Eye (tissue), 1 donor: ENCODE measurements at regions not wholly inside any gene's neighbourhood (a gene's known extent, or its start where the extent isn't known, plus 50 kb on each side); places are given as distances from the start of the nearest gene placed in this dataset.
A peak's percentile ranks its signal among the peaks of the same experiment; 100 is the strongest.
"Not testable (repeated sequence)": the region's sequence is repeated elsewhere in the genome, so short reads cannot be mapped to it uniquely, and the experiment has no call there.

ENCODE experiments used
- DNase-seq: peaks from one replicate; pipeline ENCODE4 v3.0.0-alpha.2; 2015

DNA sequence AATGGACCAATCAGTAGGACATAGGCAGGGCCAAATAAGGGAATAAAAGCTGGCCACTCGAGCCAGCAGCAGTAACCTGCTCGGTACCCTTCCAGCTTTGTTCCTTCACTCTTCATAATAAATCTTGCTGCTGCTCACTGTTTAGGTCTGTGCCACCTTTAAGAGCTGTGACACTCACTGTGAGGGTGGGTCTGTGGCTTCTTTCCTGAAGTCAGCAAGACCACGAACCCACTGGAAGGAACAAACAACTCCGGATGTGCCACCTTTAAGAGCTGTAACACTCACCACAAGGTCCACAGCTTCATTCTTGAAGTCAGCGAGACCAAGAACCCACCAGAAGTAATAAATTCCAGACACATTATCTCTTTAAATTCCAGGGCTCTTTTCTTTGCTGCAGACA, 1922.3 kb upstream of the PCDH20 start:
- no peak for DNase-seq

DNA sequence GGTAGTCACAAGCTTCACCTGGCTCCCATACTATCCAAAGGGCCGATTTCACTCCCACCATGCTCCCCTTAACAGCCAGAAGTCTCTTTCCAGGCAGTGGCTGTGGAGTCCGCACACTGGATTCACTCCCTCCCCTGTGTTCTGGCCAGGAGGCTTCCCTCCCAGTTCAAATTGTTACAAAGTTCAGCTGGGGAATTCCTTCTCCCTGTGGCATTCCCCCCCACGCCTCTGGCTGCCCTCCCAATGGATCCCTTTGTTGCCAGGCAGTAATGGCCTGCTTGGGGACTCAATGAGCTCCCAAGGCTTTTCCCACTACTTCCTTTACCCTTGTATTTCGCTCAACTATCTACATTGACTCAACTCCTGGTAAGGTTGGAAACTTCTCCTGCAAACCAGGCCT, 1921.4 kb upstream of the PCDH20 start:
- no peak for DNase-seq

DNA sequence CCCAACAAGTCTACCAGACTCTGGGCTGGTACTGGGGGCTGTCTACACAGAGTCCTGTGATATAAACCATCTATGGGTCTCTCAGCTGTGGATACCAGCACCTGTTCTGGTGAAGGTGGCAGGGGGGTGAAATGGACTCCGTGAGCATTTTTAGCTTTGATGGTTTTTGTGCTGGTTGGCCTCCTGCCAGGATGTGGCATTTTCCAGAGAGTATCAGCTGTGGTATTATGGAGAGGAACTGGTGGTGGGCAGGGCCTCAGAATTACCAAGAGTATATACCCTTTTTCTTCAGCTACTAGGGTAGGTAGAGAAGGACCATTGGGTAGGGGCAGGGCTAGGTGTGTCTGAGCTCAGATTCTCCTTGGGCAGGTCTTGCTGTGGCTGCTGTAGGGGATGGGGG, 1920.9 kb upstream of the PCDH20 start:
- no peak for DNase-seq

DNA sequence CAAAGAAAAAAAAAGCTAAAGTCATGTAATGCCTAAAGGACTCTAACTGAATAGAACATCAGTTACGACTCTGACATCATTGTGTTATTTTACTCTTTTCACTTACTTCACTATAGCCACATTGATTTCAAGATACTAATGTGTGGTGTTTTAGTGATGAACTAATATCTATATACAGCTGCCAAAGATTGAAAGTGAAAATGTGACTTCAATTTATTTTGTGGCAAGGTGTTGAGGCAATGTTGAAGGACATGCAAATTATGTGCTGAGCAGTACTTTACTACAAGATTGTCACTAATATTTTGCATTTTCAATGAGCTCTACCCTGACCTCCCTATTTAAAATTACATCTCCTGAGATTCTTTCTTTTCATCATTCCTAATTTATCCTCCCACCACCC, 1911.9 kb upstream of the PCDH20 start:
- DNase-seq = no peak

DNA sequence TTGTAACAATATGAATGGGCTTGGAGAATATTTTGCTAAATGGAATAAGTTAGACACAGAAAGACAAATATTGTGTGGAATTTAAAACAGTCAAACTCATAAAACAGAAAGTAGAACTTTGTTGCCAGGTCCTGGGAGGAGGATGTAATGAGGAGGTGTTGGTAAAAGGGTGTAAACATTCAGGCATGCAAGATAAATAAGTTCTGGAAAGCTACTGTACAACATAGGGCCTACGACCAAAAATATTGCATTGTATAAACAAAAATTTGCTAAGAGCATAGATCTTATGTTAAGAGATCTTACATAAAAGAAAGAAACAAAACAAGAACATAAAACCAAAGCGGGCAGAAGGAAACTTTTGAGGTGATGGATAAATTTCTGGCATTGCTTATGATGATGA, 1907.8 kb upstream of the PCDH20 start:
- no peak for DNase-seq

DNA sequence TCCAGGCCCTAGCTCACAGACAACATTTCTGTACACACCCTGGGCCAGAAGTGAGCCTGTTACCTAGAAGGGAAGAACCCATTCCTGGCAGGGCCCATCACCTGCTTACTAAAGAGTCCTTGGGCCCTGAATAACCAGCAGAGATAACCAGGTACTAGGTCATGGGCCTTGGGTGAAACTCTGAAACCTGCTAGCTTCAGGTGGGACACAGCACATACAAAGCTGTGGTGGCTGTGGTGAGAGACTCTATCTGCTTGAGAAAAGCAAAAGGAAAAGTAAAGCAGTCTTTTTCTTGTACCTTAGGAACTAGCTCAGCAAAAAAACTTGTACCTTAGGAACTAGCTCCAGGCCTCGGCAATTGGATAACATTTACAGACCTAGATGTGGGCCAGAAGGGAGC, 1895.9 kb upstream of the PCDH20 start:
- no peak for DNase-seq

DNA sequence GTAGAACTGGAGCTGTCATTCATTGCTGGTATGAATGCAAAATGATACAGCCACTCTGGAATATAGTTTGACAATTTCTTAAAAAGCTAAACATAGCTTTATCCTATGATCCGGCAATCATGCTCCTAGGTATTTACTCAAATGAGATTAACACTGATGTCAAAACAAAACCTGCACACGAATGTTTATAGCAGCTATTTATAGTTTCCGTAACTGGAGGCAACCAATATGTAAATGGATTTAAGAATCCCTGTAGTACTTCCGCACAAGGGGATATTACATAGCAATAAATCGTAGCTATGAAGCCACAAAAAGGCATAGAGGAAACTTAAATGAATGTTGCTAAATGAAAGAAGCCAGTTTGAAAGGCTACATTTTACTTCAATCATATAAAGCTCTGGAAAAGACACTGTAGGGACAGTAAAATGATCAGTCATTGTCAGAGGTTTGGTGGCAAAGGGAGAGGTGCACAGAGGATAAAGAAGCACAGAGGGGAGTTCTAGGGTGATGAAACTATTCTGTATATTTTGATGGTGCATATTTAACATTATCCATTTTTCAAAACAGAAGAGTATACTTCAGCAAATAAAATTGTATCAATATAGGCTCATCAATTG, 1893.0 kb upstream of the PCDH20 start:
- DNase-seq = no peak

DNA sequence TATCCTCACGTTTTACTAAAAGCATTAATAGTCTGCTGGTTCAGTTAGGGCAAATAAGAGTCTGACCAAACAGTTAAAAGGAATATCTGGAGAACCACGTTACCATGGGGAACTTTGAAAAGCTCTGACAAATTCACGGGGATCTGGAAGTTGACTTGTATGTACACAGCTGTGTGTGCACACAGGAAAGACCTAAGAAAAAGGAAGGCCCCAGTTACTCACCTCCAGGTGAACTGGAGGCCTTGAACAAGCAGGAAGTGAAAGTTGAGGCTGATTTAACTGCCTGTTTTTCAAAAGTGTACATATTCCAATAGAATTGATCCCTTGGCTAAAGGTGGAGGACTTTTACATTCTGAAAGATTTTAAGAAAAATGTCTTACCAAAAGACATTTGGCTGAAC, 1891.6 kb upstream of the PCDH20 start:
- DNase-seq = no peak

DNA sequence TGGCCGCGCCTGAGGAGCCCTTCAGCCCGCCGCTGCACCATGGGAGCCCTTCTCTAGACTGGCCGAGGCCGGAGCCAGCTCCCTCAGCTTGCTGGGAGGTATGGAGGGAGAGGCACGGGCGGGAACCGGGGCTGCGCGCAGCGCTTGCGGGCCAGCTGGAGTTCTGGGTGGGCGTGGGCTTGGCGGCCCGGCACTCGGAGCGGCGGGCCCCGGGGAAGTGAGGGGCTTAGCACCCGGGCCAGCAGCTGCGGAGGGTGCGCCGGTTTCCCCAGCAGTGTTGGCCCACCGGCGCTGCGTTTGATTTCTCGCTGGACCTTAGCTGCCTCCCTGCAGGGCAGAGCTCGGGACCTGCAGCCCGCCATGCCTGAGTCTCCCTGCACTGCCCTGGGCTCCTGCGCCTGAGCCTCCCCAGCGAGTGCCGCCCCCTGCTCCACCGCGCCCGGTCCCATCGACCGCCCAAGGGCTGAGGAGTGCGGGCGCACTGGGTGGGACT, 1890.0 kb upstream of the PCDH20 start:
- DNase-seq = no peak

DNA sequence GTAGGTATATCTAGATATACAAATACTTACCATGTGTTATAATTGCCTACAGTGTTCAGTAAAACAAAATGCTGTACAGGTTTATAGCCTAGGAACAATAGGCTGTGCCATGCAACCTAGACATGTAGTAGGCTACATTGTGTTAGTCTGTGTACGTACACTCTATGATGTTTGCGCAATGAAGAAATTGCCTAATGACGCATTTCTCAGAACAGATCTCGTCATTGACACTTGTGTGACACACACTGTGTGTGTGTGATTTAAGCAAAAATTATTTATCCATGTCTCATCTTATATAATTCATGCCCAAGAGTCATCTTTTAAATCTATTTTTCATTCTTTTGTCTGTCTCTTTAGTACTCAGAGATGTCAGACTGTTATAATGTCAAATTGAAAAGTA, 1888.8 kb upstream of the PCDH20 start:
- no peak for DNase-seq

DNA sequence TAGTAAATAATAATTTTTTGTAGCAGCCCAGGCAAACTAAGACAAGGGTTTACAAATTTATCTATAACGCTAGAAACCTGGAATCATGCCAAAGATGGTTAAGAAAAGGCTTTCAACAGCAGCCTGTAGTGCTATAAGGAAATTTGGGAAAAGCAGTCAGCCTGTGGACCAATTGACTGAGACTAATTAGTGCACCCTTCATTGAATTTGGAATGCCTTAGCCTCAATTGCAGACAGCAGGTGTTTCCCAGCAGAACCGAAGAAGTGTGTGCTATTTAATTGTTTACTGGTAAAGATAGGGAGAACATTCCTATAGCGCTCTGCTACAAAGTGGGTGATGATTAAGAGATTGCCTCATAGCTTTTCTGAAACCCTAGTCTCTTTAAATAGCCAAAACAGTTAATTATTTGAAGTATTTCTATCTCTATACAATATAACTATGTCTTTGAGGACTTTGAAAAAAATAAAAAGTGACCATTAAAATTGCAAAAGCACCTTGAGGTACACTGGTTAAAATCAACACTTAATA, 1884.3 kb upstream of the PCDH20 start:
- DNase-seq = peak; percentile 21

DNA sequence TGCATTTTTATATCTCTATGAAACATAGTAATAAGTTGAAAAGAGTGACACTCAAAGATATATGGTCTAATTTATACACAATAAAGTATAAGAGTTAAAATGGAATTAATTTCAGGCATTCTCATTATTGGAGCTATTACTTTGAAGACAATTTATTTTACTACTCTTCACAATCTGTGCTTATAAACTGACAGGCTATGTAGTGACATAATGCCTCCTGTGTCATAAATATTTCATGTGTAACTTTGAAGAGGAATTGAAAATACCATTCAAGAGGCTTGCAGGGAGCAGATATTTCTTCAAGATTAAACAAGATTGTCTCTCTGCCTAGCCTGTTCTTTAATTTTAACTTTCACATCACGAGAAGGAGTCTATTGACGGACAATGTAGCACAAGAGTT, 1881.5 kb upstream of the PCDH20 start:
- DNase-seq = peak; percentile 23

DNA sequence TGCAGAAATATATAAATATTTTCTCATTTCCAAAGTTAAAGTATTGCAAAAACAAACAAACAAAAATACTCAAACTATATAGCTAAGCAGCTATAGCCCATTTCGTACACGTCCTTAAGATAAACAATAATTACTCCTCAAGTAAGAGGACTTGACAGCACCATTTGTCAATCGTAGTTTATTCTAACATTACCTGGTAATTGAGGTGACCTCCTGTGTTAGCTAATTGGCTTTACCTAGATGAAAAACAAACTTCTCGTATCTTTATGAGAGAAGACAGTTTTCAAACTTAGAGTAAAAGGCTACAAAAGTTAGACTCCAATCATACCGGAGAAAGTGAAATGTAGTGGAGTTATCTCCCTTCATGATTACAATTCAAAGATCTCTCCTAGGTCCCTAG, 1876.1 kb upstream of the PCDH20 start:
- no peak for DNase-seq

DNA sequence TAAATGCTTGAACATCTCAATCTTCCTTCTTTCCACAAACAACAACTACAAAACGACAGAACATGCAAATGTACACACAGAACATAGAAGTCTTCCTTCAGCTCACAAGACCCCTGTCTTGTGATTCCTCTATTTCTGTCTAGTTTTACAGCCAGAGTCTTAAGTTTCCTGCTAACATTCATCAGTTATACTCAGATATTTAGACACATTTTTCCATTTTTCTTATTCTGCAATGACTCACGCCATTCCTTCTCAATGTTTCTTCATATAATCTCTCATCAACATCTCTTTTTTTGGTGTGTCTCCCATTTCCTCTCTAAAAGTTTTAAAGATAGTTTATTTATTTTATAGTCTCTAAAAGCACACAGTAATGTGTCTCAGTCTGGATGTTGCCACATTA, 1872.9 kb upstream of the PCDH20 start:
- no peak for DNase-seq

DNA sequence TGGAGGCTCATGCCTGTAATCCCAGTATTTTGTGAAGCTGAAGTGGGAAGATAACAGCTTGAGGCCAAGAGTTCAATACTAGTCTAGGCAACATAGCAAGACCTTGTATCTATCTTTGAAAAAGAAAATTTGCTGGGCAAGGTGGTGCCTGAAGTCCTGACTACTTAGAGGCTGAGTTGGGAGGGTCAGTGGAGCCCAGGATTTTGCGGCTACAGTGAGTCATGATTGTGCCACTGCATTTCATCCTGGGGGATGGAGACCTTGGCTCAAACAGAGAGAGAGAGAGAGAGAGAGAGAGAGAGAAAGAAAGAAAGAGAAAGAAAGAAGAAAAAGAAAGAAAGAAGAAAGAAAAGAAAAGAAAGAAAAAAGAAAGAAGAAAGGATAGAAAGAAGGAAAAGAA, 1872.3 kb upstream of the PCDH20 start:
- DNase-seq = no peak

DNA sequence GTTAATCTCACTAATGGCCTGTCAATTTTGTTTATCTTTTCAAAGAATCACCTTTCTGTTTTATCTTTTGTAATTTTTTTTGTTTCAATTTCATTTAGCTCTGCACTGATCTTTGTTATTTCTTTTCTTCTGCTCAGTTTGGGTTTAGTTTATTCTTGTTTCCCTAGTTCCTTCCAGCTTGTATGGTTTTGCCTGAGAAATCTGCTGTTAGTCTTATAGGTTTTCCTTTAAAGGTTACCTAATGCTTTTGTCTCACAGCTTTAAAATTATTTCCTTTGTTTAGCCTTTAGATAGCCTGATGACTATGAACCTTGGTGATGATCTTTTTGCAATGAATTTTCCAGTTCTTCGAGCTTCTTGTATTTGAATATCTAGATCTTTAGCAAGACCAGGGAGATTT, 1869.8 kb upstream of the PCDH20 start:
- DNase-seq = no peak

DNA sequence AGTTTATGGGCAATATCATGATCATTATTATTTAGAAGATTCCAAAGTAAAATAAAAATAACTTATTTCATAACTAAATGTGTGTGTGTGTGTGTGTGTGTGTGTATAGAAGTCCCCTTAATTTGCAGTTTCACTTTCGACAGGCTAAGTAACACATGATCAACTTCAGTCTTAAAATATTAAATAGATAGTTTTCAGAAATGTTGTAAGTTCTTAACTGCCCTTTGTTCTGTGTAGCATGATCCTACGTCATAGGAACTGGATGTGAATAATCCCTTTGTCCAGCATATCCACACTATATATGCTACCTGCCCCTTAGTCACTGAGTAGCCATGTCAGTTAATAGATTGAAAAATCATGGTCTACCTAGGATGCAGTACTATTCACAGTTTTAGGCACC, 1863.5 kb upstream of the PCDH20 start:
- DNase-seq = no peak

DNA sequence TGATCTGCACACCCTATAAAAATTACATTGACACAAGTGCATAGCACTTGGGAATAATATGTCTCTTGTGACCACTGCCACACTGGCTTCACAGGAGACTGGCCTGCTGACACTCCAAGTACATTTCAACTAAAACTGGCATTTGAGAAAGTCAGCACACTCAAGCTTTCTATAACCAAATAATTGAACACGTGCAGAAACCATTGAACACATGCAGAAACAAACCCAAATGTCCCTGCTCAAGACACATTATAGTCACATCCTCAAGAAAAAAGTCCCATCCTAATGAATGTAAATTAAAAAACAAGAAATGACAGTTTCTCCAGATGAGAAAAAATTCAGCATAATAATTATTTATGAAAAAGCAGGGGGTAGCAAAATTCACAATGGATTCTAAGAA, 1859.1 kb upstream of the PCDH20 start:
- DNase-seq = no peak

DNA sequence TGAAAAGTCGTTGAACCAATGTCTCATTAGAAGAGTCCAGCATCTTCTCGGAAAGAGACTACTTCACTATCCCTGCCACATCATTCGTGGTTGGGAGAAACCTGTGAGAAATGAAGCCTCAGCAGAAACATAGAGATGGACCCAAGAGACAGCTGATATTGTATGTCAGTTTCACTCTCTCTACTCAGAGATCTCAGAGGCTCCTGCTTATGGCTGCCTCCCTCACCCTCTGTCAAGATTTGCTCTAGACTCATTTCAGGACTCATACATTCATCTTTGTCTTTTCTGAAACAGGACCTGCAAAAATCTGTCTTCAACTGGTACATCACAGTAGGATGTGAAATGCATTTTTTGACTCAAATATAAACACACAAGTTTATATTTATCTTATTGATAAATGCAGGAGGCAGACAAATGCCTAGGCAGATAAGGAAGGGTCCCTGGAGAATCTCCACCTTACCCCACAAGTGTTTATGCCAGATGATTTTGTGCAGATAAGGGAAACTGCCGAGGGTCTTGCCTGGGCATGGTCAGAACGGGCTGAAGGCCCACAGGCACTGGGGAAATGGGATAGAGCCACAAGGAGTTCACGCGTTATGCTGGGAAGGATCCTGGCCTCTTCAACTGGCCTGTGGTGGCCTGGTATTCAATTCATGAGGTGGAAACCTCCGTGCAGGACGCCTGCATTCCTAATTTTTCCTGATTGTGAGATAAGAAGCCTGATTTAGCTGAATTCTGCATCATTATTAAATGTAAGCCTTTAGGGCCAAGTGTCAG, 1834.0 kb upstream of the PCDH20 start:
- no peak for DNase-seq

DNA sequence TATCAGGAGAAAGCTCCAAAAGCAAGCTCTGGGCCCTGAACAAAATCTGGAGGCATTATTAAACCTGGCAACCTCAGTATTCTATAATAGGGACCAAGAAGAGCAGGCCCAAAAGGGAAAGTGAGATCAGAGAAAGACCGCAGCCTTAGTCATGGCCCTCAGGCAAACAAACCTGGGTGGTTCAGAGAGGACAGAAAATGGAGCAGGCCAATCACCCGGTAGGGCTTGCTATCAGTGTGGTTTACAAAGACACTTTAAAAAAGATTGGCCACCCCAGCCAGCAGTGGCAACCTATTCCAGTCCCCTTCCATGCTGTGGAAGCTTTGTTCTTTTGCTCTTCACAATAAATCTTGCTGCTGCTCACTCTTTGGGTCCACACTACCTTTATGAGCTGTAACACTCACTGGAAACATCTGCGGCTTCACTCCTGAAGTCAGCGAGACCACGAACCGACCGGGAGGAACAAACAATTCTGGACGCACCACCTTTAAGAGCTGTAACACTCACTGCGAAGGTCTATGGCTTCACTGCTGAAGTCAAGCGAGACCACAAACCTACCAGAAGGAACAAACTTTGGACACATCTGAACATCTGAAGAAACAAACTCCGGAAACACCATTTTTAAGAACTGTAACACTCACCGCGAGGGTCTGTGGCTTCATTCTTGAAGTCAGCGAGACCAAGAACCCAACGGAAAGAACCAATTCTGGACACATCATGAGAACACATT, 1821.2 kb upstream of the PCDH20 start:
- DNase-seq = not testable (repeated sequence)

DNA sequence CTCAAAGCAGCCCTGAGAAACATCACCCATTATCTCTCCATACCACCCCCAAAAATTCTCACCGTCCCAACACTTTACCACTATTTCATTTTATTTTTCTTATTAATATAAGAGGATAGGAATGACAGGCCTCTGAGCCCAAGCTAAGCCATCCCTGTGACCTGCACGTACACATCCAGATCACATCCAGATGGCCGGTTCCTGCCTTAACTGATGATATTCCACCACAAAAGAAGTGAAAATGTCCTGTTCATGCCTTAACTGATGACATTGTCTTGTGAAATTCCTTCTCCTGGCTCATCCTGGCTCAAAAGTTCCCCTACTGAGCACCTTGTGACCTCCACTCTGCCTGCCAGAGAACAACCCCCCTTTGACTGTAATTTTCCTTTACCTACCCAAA, 1802.9 kb upstream of the PCDH20 start:
- not testable (repeated sequence) for DNase-seq

DNA sequence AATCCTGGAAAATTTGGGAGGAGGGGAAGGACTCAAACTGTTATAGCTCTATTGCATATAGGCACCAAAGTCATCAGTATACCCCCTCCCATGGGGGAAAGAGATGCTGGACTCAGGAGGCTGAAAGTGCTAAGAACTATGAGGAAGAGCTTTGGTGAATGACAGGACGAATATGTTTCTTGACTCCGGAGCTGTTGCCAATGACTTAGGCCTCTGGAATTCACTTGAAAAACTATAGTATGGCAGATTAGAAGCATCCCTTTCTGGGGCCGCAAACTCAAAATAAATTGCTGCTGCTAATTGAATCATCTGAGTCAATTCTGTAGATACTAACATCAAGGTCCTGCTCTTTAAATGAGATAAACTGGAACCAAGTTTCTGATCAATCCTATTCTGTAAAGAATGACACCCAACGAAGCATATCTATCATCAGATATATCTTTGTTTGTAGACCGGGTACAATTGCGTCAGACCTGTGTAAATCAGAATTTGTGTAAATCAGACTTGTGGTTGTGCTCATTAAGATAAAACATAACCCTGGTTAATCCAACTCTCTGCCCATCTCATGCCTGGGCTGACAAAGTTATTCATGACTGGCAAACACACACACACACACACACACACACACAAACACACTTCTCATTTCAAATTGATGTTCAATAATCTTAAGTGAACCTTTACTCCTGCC, 1793.8 kb upstream of the PCDH20 start:
- DNase-seq = no peak

DNA sequence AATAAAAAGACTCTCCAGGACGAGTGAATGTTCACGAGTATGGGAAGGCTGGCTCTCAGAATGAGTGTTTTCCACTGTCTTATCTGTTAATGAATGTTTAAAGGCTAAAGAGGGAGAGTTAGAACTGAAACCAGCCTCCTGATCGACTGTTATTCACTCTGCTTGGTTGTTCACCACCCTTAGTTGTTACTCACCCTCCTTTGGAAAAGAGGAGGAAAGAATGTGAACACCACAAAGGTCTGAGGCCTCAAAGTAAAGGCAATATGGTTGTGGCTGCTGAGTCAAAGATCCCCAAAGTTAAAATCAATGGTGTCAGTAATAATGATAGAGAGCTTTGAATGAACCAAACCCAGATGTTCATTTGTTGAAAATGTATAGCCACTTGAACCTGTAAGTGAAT, 1793.2 kb upstream of the PCDH20 start:
- DNase-seq = no peak
